ENCODE measurements at regions not wholly inside any gene's neighbourhood (a gene's known extent, or its start where the extent isn't known, plus 50 kb on each side); places are given as distances from the start of the nearest gene placed in this dataset.
A peak's percentile ranks its signal among the peaks of the same experiment; 100 is the strongest.

- peak overlapping the region in 1 of 3 experiments; percentile 64 for H3K27ac Mint-ChIP-seq
- peaks cover 3% of the 10 kb centered on the region for H3K9me3 Mint-ChIP-seq
- no peak for TF ChIP-seq CTCF (IDR thresholded peaks at IDR 0.05; ENCODE audit: unreplicated experiment in 3 of 3)
- peaks cover 36% of the 10 kb centered on the region for H3K4me1 Mint-ChIP-seq
- H3K4me3 Mint-ChIP-seq, result no peak overlapping the region
- peaks cover 6% of the 10 kb centered on the region for H3K27me3 Mint-ChIP-seq (ENCODE audit: low read depth)
- H3K36me3 Mint-ChIP-seq (ENCODE audit: low read depth), result no peaks in the 10 kb centered on the region
Measured at GRCh38 chr1:30286988-30287839, 436.2 kb downstream of the MATN1 start.

- Mint-ChIP-seq H3K4me3 (no peak overlapping the region), H3K27ac (no peak overlapping the region), H3K27me3 (ENCODE audit: low read depth) (peaks cover 6% of the 10 kb centered on the region), H3K4me1 (peaks cover 33% of the 10 kb centered on the region), H3K36me3 (ENCODE audit: low read depth) (no peaks in the 10 kb centered on the region), H3K9me3 (peaks cover under 1% of the 10 kb centered on the region)
- TF ChIP-seq CTCF (IDR thresholded peaks at IDR 0.05; ENCODE audit: unreplicated experiment in 3 of 3), result no peak
Measured at GRCh38 chr1:30286241-30286987, 437.0 kb downstream of the MATN1 start.

GRCh38 chr1:30285501-30285932 is 437.9 kb downstream of the MATN1 start:
- no peak overlapping the region for H3K4me3 Mint-ChIP-seq

GRCh38 chr1:30284728-30285475 is 438.5 kb downstream of the MATN1 start:
- H3K27me3 Mint-ChIP-seq (ENCODE audit: low read depth), result peaks cover 6% of the 10 kb centered on the region
- H3K36me3 Mint-ChIP-seq (ENCODE audit: low read depth), result no peaks in the 10 kb centered on the region
- no peak overlapping the region for H3K27ac Mint-ChIP-seq
- no peak overlapping the region for H3K4me3 Mint-ChIP-seq
- no peaks in the 10 kb centered on the region for H3K9me3 Mint-ChIP-seq
- TF ChIP-seq CTCF (IDR thresholded peaks at IDR 0.05; ENCODE audit: unreplicated experiment in 3 of 3), result no peak
- H3K4me1 Mint-ChIP-seq, result peaks cover 19% of the 10 kb centered on the region

More at GRCh38 chr1:30285501-30285932, 437.9 kb downstream of the MATN1 start:
- peaks cover 25% of the 10 kb centered on the region for H3K4me1 Mint-ChIP-seq
- H3K27ac Mint-ChIP-seq, result no peak overlapping the region
- H3K9me3 Mint-ChIP-seq, result no peaks in the 10 kb centered on the region
- H3K36me3 Mint-ChIP-seq (ENCODE audit: low read depth), result no peaks in the 10 kb centered on the region
- no peak for TF ChIP-seq CTCF (IDR thresholded peaks at IDR 0.05; ENCODE audit: unreplicated experiment in 3 of 3)
- H3K27me3 Mint-ChIP-seq (ENCODE audit: low read depth), result peaks cover 6% of the 10 kb centered on the region

- Mint-ChIP-seq H3K27ac (no peak overlapping the region), H3K27me3 (ENCODE audit: low read depth) (peaks cover 9% of the 10 kb centered on the region), H3K36me3 (ENCODE audit: low read depth) (no peaks in the 10 kb centered on the region), H3K4me3 (no peak overlapping the region), H3K4me1 (peaks cover 19% of the 10 kb centered on the region), H3K9me3 (no peaks in the 10 kb centered on the region)
- no peak for TF ChIP-seq CTCF (IDR thresholded peaks at IDR 0.05; ENCODE audit: unreplicated experiment in 3 of 3)
Measured at GRCh38 chr1:30284226-30284625, 439.2 kb downstream of the MATN1 start.
